NCI-H460 (cell line): ENCODE measurements at regions not wholly inside any gene's neighbourhood (a gene's known extent, or its start where the extent isn't known, plus 50 kb on each side); places are given as distances from the start of the nearest gene placed in this dataset.
"Not testable (repeated sequence)": the region's sequence is repeated elsewhere in the genome, so short reads cannot be mapped to it uniquely, and the experiment has no call there.

ENCODE experiments used
- DNase-seq: peaks from one replicate; pipeline ENCODE4 v3.0.0-alpha.2; 2016; ENCODE audit warnings: low read depth; ENCODE audit errors: extremely low read depth

GRCh38 chr7:80082213-80082612 is 52.4 kb upstream of the GNAI1 start:
- DNase-seq, result no peak

GRCh38 chr7:80078886-80079285 is 55.7 kb upstream of the GNAI1 start:
- DNase-seq, result no peak

GRCh38 chr7:80078159-80078731 is 56.4 kb upstream of the GNAI1 start:
- no peak for DNase-seq

- DNase-seq, result no peak
These were observed 64.2 kb upstream of the GNAI1 start for GRCh38 chr7:80070391-80070790.

- DNase-seq, result no peak
These were observed 68.0 kb upstream of the GNAI1 start for GRCh38 chr7:80066639-80067038.

- DNase-seq, result no peak
These were observed 70.8 kb upstream of the GNAI1 start for GRCh38 chr7:80063834-80064233.

- DNase-seq, result peak; percentile 54
These were observed 74.3 kb upstream of the GNAI1 start for GRCh38 chr7:80060218-80060806.

- DNase-seq, result no peak
These were observed 77.1 kb upstream of the GNAI1 start for GRCh38 chr7:80057488-80057887.

GRCh38 chr7:80054356-80054755 is 80.3 kb upstream of the GNAI1 start:
- no peak for DNase-seq

- no peak for DNase-seq
These were observed 81.5 kb upstream of the GNAI1 start for GRCh38 chr7:80053124-80053523.

GRCh38 chr7:80047856-80048459 is 86.7 kb upstream of the GNAI1 start:
- no peak for DNase-seq

- DNase-seq, result no peak
These were observed 87.6 kb upstream of the GNAI1 start for GRCh38 chr7:80047032-80047431.

- no peak for DNase-seq
These were observed 89.8 kb upstream of the GNAI1 start for GRCh38 chr7:80044796-80045195.

- no peak for DNase-seq
These were observed 93.9 kb upstream of the GNAI1 start for GRCh38 chr7:80040752-80041151.

- DNase-seq, result no peak
These were observed 94.3 kb upstream of the GNAI1 start for GRCh38 chr7:80040335-80040734.

GRCh38 chr7:80039251-80039884 is 95.3 kb upstream of the GNAI1 start:
- DNase-seq, result no peak

- DNase-seq, result no peak
These were observed 96.9 kb upstream of the GNAI1 start for GRCh38 chr7:80037689-80038088.

- DNase-seq, result no peak
These were observed 98.5 kb upstream of the GNAI1 start for GRCh38 chr7:80036107-80036506.

GRCh38 chr7:80028717-80029116 is 105.9 kb upstream of the GNAI1 start:
- no peak for DNase-seq

GRCh38 chr7:80027611-80028173 is 106.9 kb upstream of the GNAI1 start:
- no peak for DNase-seq

GRCh38 chr7:80026766-80027165 is 107.9 kb upstream of the GNAI1 start:
- DNase-seq, result no peak

- not testable (repeated sequence) for DNase-seq
These were observed 114.4 kb upstream of the GNAI1 start for GRCh38 chr7:80020277-80020676.
